WTC11 (cell line): ENCODE measurements at regions not wholly inside any gene's neighbourhood (a gene's known extent, or its start where the extent isn't known, plus 50 kb on each side); places are given as distances from the start of the nearest gene placed in this dataset.

Source experiments
- ATAC-seq: fragments of 200-7000 bp; cut with Tn5 transposase; 2 replicates; pipeline ENCODE4 v1.10.0; 2021; ENCODE audit warnings: mild to moderate bottlenecking, moderate library complexity
- CTCF ChIA-PET: fragments of 300-600 bp; sonication (Branson Sonifier 250); formaldehyde crosslinking; loops from one replicate; lab custom pipeline; 2021; ENCODE audit warnings: antibody characterized with exemption; lab: Charles Lee
- POLR2A ChIA-PET: fragments of 350-600 bp; sonication (Branson Sonifier 250); formaldehyde crosslinking; loops from one replicate; lab custom pipeline; 2021; ENCODE audit warnings: antibody characterized with exemption; lab: Charles Lee
- DNase-seq: peaks from one replicate; pipeline ENCODE4 v3.0.0; 2021; ENCODE audit warnings: low spot score
- H3K27ac Mint-ChIP-seq: 2 replicates; pipeline ENCODE4 v1.8.0; 2021; ENCODE audit warnings: mixed read lengths
- H3K27me3 Mint-ChIP-seq: 2 replicates; pipeline ENCODE4 v1.8.0; 2021; ENCODE audit warnings: low read depth, mild to moderate bottlenecking, moderate library complexity, mixed read lengths
- H3K36me3 Mint-ChIP-seq: 2 replicates; pipeline ENCODE4 v1.8.0; 2021; ENCODE audit warnings: mixed read lengths
- H3K4me1 Mint-ChIP-seq: 2 replicates; pipeline ENCODE4 v1.8.0; 2022; ENCODE audit warnings: mixed read lengths
- H3K4me3 Mint-ChIP-seq: 2 replicates; pipeline ENCODE4 v1.8.0; 2021; ENCODE audit warnings: mild to moderate bottlenecking, moderate library complexity, mixed read lengths
- H3K9me3 Mint-ChIP-seq: 2 replicates; pipeline ENCODE4 v1.8.0; 2021; ENCODE audit warnings: mixed read lengths
- AFF4 ChIP-seq: sonication (generic); formaldehyde crosslinking; IDR thresholded peaks from 2 replicates; pipeline ENCODE4 v1.8.1; 2023; ENCODE audit warnings: mild to moderate bottlenecking, missing genetic modification reagents, borderline replicate concordance
- ARID4B ChIP-seq: sonication (generic); formaldehyde crosslinking; IDR thresholded peaks from 2 replicates; pipeline ENCODE4 v1.8.0; 2023; ENCODE audit warnings: missing genetic modification reagents, mild to moderate bottlenecking, borderline replicate concordance
- ATF3 ChIP-seq: sonication (generic); formaldehyde crosslinking; conservative IDR thresholded peaks from 2 replicates; pipeline ENCODE4 v1.8.1; 2022; ENCODE audit warnings: mild to moderate bottlenecking, missing genetic modification reagents
- CTCF ChIP-seq: fragments of 200-600 bp; IDR thresholded peaks from 2 replicates; pipeline ENCODE4 v1.8.0; 2022; ENCODE audit warnings: antibody characterized with exemption
- ETV6 ChIP-seq: sonication (generic); formaldehyde crosslinking; IDR thresholded peaks from 2 replicates; pipeline ENCODE4 v1.8.1; 2022; ENCODE audit warnings: mild to moderate bottlenecking, missing genetic modification reagents
- MAX ChIP-seq: sonication (generic); formaldehyde crosslinking; IDR thresholded peaks from 2 replicates; pipeline ENCODE4 v1.8.0; 2022; ENCODE audit warnings: mild to moderate bottlenecking, missing genetic modification reagents
- MXD4 ChIP-seq: fragments of 250-450 bp; sonication (Bioruptor Pico); IDR thresholded peaks from 2 replicates; pipeline ENCODE4 v1.8.0; 2021; ENCODE audit warnings: mild to moderate bottlenecking, moderate library complexity, borderline replicate concordance
- PRRX2 ChIP-seq: fragments of 250-450 bp; sonication (Bioruptor Pico); IDR thresholded peaks from 2 replicates; pipeline ENCODE4 v1.8.0; 2021; ENCODE audit warnings: mild to moderate bottlenecking
- ZBTB21 ChIP-seq: sonication (generic); formaldehyde crosslinking; IDR thresholded peaks from 2 replicates; pipeline ENCODE4 v1.8.1; 2023; ENCODE audit warnings: mild to moderate bottlenecking, missing genetic modification reagents, borderline replicate concordance
- ZNF219 ChIP-seq: sonication (generic); formaldehyde crosslinking; IDR thresholded peaks from 2 replicates; pipeline ENCODE4 v1.8.0; 2023; ENCODE audit warnings: missing genetic modification reagents, mild to moderate bottlenecking, borderline replicate concordance

GRCh38 chr6:77173472-77174074 is 289.7 kb downstream of the HTR1B start:
- Mint-ChIP-seq H3K27me3 (no peaks in the 10 kb centered on the region), H3K9me3 (no peaks in the 10 kb centered on the region), H3K4me3 (no peak overlapping the region), H3K4me1 (0 out of 2 replicates have a peak, but pooled peaks cover 2% of the 10 kb centered on the region), H3K27ac (peak overlapping the region; percentile 7; the same call in 1 of the 2 replicates), H3K36me3 (no peaks in the 10 kb centered on the region)
- ATAC-seq, result peak; percentile 99
- peak; percentile 50 for DNase-seq
- ChIA-PET CTCF (interaction anchor here (0.5 to 2.3 kb wide), 16 partner anchors 9 to 1154 kb away, joined by 3 to 13 read pairs (median 4); partner anchors contain the start of gene HTR1B), POLR2A (interaction anchor here (0.6 kb wide), 1 partner anchor 659 kb away, joined by 3 read pairs; no protein-coding TSS in a partner anchor)
- TF ChIP-seq PRRX2 (0 out of 2 replicates have a peak, but pooled peaks have one; percentile 40), ZNF219 (no peak), CTCF (peak; percentile 35; the same call in 1 of the 2 replicates)

DNA sequence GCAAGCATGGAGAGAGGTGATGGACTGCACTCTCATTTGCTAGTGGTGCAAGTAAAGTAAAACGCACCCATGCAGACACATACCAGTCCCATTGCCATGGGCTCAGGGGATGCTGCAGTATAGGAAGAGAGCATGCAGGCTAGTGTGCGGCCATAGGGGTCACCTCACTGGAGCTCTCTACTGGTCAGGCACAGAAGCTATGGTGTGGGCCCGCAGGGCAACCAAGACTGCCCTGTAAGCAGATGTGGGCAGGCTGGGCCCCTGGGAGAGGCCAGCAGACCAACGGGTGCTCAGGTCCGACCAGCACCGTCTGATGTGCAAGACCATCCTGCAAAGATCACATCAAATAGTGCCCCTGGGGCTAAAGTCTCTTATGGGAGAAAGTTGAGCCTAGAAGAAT is 290.7 kb downstream of the HTR1B start:
- Mint-ChIP-seq H3K27ac (no peak overlapping the region), H3K4me1 (0 out of 2 replicates have a peak, but pooled peaks cover 2% of the 10 kb centered on the region), H3K4me3 (no peak overlapping the region), H3K36me3 (no peaks in the 10 kb centered on the region), H3K27me3 (no peaks in the 10 kb centered on the region), H3K9me3 (peaks cover under 1% of the 10 kb centered on the region; the same call in 1 of the 2 replicates)
- TF ChIP-seq MXD4 (CRISPR knock-in tag) (no peak), ZBTB21 (no peak), ATF3 (CRISPR knock-in tag) (no peak), ARID4B (CRISPR knock-in tag) (no peak), ETV6 (CRISPR knock-in tag) (no peak), AFF4 (CRISPR knock-in tag) (no peak), MAX (CRISPR knock-in tag) (no peak)
- peak; percentile 50 for ATAC-seq
- POLR2A ChIA-PET, result no interaction called here
- no peak for DNase-seq
- CTCF ChIA-PET, result interaction anchor here (0.9 to 2.3 kb wide), 7 partner anchors 8 to 489 kb away, joined by 3 to 13 read pairs (median 5); partner anchors contain the start of gene HTR1B
